ENCODE measurements at regions not wholly inside any gene's neighbourhood (a gene's known extent, or its start where the extent isn't known, plus 50 kb on each side); places are given as distances from the start of the nearest gene placed in this dataset.

GRCh38 chr6:167767715-167768107 lies 59.0 kb upstream of the AFDN start:
- H3K4me3 ChIP-seq (ENCODE audit: low read depth, low read length): no peak overlapping the region
- no peak for TF ChIP-seq MYC (IDR thresholded peaks at IDR 0.05; ENCODE audit: low read depth, low read length)
- TF ChIP-seq, protein P1, sequence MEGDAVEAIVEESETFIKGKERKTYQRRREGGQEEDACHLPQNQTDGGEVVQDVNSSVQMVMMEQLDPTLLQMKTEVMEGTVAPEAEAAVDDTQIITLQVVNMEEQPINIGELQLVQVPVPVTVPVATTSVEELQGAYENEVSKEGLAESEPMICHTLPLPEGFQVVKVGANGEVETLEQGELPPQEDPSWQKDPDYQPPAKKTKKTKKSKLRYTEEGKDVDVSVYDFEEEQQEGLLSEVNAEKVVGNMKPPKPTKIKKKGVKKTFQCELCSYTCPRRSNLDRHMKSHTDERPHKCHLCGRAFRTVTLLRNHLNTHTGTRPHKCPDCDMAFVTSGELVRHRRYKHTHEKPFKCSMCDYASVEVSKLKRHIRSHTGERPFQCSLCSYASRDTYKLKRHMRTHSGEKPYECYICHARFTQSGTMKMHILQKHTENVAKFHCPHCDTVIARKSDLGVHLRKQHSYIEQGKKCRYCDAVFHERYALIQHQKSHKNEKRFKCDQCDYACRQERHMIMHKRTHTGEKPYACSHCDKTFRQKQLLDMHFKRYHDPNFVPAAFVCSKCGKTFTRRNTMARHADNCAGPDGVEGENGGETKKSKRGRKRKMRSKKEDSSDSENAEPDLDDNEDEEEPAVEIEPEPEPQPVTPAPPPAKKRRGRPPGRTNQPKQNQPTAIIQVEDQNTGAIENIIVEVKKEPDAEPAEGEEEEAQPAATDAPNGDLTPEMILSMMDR (IDR thresholded peaks at IDR 0.05; ENCODE audit: low read depth, low read length): no peak
- no peak for TF ChIP-seq POLR2A (IDR thresholded peaks at IDR 0.05; ENCODE audit: extremely low read depth, insufficient read length)
- TF ChIP-seq, protein P2, sequence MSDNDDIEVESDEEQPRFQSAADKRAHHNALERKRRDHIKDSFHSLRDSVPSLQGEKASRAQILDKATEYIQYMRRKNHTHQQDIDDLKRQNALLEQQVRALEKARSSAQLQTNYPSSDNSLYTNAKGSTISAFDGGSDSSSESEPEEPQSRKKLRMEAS (IDR thresholded peaks at IDR 0.05; ENCODE audit: low read depth, low read length): no peak
- DNase-seq (ENCODE audit: low read depth): no peak

DNA sequence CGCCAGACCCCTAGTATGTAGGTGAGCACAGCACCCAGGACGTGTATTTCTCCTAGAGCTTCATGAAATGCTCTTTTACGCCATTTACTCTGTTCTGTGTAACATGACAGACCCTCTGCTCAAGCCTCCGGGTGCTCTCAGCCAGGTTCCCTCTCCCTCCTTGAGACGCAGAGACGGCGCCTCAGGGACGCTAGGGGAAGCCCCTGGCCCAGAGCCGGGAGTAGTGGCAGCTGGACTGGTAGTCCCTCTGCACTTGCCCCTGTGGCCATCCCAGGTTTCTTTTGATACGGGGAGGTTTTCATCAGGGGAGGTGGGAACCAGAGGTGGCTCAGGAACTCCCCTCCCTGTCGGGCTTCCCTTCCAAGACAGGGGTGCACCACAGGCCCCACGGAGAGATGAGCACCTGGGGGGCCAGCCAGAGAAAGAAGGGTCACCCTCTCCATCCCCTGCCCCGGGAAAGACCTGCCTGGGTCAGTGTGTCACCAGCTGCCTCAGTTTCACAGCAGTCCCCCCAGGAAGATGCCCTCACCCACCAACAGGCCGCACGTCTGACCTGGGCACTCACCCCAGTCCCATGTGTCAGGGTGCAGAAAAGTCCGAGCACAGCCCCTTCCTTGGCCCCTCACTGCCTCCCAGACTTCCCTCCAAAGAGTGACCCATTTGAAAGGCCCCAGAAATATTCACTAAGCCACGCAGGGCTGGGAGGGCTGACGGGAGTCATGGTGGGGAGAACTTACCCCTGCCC lies 58.1 kb upstream of the AFDN start:
- DNase-seq (ENCODE audit: low read depth): no peak
- TF ChIP-seq, protein P1 (IDR thresholded peaks at IDR 0.05; ENCODE audit: low read depth, low read length): no peak
- no peak for TF ChIP-seq MYC (IDR thresholded peaks at IDR 0.05; ENCODE audit: low read depth, low read length)
- TF ChIP-seq, protein P2 (IDR thresholded peaks at IDR 0.05; ENCODE audit: low read depth, low read length): no peak
- no peak overlapping the region for H3K4me3 ChIP-seq (ENCODE audit: low read depth, low read length)

DNA sequence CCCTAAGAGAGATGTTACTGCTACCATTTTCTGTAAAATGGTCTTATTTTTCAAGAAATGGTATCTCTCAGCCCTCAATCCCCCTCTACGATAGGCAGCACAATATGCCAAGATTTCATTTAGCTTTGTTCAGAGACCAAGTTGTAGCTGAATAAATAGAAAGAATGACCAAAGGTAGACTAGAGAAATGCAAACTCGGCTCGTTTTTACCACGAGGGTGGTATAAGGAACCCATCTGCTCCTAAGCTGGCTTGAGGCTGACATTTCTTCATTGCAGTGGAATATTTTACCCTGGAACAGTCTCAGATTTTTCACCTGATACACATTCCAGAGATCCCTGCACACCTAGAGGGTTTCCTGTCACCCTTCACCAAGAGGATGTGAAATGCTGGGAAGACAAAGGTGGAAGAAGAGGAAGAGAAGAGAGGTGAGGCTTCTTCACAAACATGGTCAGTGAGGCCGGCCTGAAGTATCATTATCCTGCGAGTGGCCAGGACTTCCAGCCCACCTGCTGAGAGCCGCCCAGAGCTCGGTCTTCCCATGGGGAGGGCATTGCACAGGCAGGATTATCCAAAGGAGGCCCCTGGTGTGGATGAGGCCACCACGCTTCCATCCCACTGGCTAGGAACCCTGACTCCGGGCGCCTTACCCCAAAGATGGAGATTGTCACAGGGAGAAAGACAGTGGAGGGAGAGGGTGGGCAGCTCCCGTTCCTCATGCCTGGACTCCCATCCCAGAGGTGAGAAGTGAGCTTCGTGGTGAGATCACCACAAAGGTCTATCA lies 57.1 kb upstream of the AFDN start:
- no peak for TF ChIP-seq MYC (IDR thresholded peaks at IDR 0.05; ENCODE audit: low read depth, low read length)
- TF ChIP-seq, protein P1 (IDR thresholded peaks at IDR 0.05; ENCODE audit: low read depth, low read length): no peak
- no peak for DNase-seq (ENCODE audit: low read depth)
- H3K4me3 ChIP-seq (ENCODE audit: low read depth, low read length): no peak overlapping the region

DNA sequence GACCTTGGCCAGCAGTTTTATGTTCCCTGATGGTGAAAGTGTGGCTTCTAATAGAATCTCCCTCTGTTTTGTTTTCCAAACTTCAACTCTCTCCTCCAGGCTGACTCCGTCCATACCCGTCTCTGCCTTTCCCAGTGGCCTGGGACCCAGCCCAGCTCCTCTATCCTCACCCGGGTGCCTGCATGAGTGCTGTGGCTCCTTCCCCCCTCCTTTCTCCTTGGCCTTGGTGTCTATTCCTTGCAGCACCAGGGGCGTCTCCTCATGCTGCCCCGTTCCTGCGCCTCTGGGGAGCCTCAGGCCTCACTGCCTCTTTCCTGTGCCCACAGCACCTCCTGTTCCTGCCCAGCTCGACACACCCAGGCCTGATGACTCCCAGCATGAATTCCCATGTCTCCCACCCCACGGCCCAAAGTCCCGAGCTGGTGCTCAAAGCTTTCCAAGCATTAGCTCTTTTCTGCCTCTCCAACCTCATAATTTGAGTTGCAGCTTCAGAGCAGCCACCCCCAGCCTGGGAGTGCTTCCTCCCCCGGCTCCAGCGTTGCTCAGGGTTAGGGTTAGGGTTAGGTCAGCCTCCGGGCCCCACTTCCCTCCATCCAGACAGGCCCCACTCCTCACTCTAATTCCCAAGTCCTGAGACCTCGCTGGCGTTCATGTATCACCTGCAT lies 56.3 kb upstream of the AFDN start:
- no peak overlapping the region for H3K4me3 ChIP-seq (ENCODE audit: low read depth, low read length)
- TF ChIP-seq POLR2A (IDR thresholded peaks at IDR 0.05; ENCODE audit: extremely low read depth, insufficient read length): no peak
- TF ChIP-seq MYC (IDR thresholded peaks at IDR 0.05; ENCODE audit: low read depth, low read length): no peak
- TF ChIP-seq, protein P1 (IDR thresholded peaks at IDR 0.05; ENCODE audit: low read depth, low read length): no peak
- TF ChIP-seq, protein P2 (IDR thresholded peaks at IDR 0.05; ENCODE audit: low read depth, low read length): no peak
- DNase-seq (ENCODE audit: low read depth): no peak

- TF ChIP-seq, protein P2 (IDR thresholded peaks at IDR 0.05; ENCODE audit: low read depth, low read length): no peak
- TF ChIP-seq, protein P1 (IDR thresholded peaks at IDR 0.05; ENCODE audit: low read depth, low read length): no peak
- no peak for TF ChIP-seq MYC (IDR thresholded peaks at IDR 0.05; ENCODE audit: low read depth, low read length)
- no peak for TF ChIP-seq POLR2A (IDR thresholded peaks at IDR 0.05; ENCODE audit: extremely low read depth, insufficient read length)
- no peak for DNase-seq (ENCODE audit: low read depth)
- no peak overlapping the region for H3K4me3 ChIP-seq (ENCODE audit: low read depth, low read length)
These were observed 51.8 kb upstream of the AFDN start for GRCh38 chr6:167774881-167775280.
